ENCODE measurements at regions not wholly inside any gene's neighbourhood (a gene's known extent, or its start where the extent isn't known, plus 50 kb on each side); places are given as distances from the start of the nearest gene placed in this dataset.

- H3K27me3 ChIP-seq (replicated peaks in 1 of 4; ENCODE audit: control extremely low read depth in 1 of 4, control insufficient read depth in 3 of 4, insufficient read depth in 4 of 4, low read length in 3 of 4) = peaks cover 0 to 3% (median 0%) of the 10 kb centered on the region in 4 experiments
- H3K4me3 ChIP-seq (ENCODE audit: control extremely low read depth in 1 of 5, extremely low read depth in 1 of 5, insufficient read depth in 1 of 5, low read depth in 2 of 5, low read length in 4 of 5) = no peak overlapping the region
- H3K9ac ChIP-seq (ENCODE audit: low read length) = no peak overlapping the region
- DNase-seq = no peak
- ChIA-PET CTCF (no interaction called here), POLR2A (no interaction called here)
- TF ChIP-seq EZH2 (IDR thresholded peaks at IDR 0.05; ENCODE audit: borderline replicate concordance, insufficient read depth, low read depth, low read length, poor library complexity, severe bottlenecking) = no peak
- H3K27me3 Mint-ChIP-seq = peaks cover 18% of the 10 kb centered on the region
- no peak overlapping the region for H3K27ac ChIP-seq (ENCODE audit: low read length in 2 of 2)
- H3K4me2 ChIP-seq (replicated peaks; ENCODE audit: low read depth, low read length, poor library complexity, severe bottlenecking) = no peak overlapping the region
- H3K4me3 Mint-ChIP-seq = no peak overlapping the region
- no peak for ATAC-seq (ENCODE audit: low read depth)
- H4K20me1 ChIP-seq (ENCODE audit: control insufficient read depth, insufficient read depth, low read length, poor library complexity, severe bottlenecking) = no peaks in the 10 kb centered on the region
- intact Hi-C loops (cut with micrococcal nuclease) = no loop called here
- H3K9me3 Mint-ChIP-seq (ENCODE audit: insufficient read depth) = peaks cover 3% of the 10 kb centered on the region
- no peaks in the 10 kb centered on the region for H3K4me1 ChIP-seq (ENCODE audit: control insufficient read depth in 2 of 2, insufficient read depth in 2 of 2, low read length in 2 of 2)
- no peak overlapping the region for H3K27ac Mint-ChIP-seq
- no peaks in the 10 kb centered on the region for H3K4me1 Mint-ChIP-seq
- H3K36me3 ChIP-seq (replicated peaks in 1 of 2; ENCODE audit: control extremely low read depth in 1 of 2, control insufficient read depth in 1 of 2, extremely low read depth in 1 of 2, insufficient read depth in 2 of 2, low read length in 1 of 2) = no peaks in the 10 kb centered on the region
- WGBS (ENCODE audit: insufficient coverage) = 74% methylated on average over 10 of the region's 11 CpGs
- H2AFZ ChIP-seq (ENCODE audit: insufficient read depth, low read depth, low read length, poor library complexity, severe bottlenecking) = no peak overlapping the region
- H3K9me3 ChIP-seq (ENCODE audit: control extremely low read depth in 1 of 3, control insufficient read depth in 2 of 3, insufficient read depth in 1 of 3, low read length in 2 of 3) = peaks cover 0 to 4% (median 0%) of the 10 kb centered on the region in 3 donors
- H3K79me2 ChIP-seq (ENCODE audit: control insufficient read depth, insufficient read depth, low read length) = no peaks in the 10 kb centered on the region
Measured at GRCh38 chr17:73782641-73783381, 138.6 kb upstream of the SDK2 start.

DNA sequence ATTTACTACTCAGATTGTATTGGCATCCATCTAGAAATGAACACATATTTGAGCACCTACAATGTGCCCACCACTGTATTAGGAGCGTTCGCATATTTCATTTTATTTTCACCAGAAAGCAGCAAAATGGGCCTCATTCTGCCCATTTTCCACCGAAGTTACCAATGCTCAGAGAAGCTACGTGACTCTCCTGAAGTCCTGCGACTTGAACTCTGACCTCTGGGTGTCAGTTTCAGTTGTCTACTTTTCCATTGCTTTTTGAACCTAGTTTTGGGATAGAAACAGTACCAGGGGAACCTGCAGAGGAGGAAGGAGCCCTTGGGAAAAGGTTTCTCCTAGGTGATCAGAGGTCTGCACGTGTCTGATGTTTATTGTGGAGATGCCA is 139.1 kb upstream of the SDK2 start:
- Histone ChIP-seq H3K79me2 (ENCODE audit: control insufficient read depth, insufficient read depth, low read length) (no peaks in the 10 kb centered on the region), H3K4me1 (ENCODE audit: control insufficient read depth in 2 of 2, insufficient read depth in 2 of 2, low read length in 2 of 2) (no peaks in the 10 kb centered on the region), H2AFZ (ENCODE audit: insufficient read depth, low read depth, low read length, poor library complexity, severe bottlenecking) (no peak overlapping the region), H3K9me3 (ENCODE audit: control extremely low read depth in 1 of 3, control insufficient read depth in 2 of 3, insufficient read depth in 1 of 3, low read length in 2 of 3) (peaks cover 0 to 4% (median 0%) of the 10 kb centered on the region in 3 donors), H4K20me1 (ENCODE audit: control insufficient read depth, insufficient read depth, low read length, poor library complexity, severe bottlenecking) (no peaks in the 10 kb centered on the region), H3K36me3 (replicated peaks in 1 of 2; ENCODE audit: control extremely low read depth in 1 of 2, control insufficient read depth in 1 of 2, extremely low read depth in 1 of 2, insufficient read depth in 2 of 2, low read length in 1 of 2) (no peaks in the 10 kb centered on the region), H3K4me2 (replicated peaks; ENCODE audit: low read depth, low read length, poor library complexity, severe bottlenecking) (no peak overlapping the region), H3K27ac (ENCODE audit: low read length in 2 of 2) (no peak overlapping the region), H3K27me3 (replicated peaks in 1 of 4; ENCODE audit: control extremely low read depth in 1 of 4, control insufficient read depth in 3 of 4, insufficient read depth in 4 of 4, low read length in 3 of 4) (peaks cover 0 to 3% (median 0%) of the 10 kb centered on the region in 4 experiments), H3K4me3 (ENCODE audit: control extremely low read depth in 1 of 5, extremely low read depth in 1 of 5, insufficient read depth in 1 of 5, low read depth in 2 of 5, low read length in 4 of 5) (no peak overlapping the region), H3K9ac (ENCODE audit: low read length) (no peak overlapping the region)
- CTCF ChIA-PET = no interaction called here
- no peak for DNase-seq
- H3K4me1 Mint-ChIP-seq = no peaks in the 10 kb centered on the region
- 93% methylated on average over 6 of the region's 6 CpGs for WGBS (ENCODE audit: insufficient coverage)
- POLR2A ChIA-PET = no interaction called here
- no peak for TF ChIP-seq EZH2 (IDR thresholded peaks at IDR 0.05; ENCODE audit: borderline replicate concordance, insufficient read depth, low read depth, low read length, poor library complexity, severe bottlenecking)
- TF ChIP-seq, protein P1, sequence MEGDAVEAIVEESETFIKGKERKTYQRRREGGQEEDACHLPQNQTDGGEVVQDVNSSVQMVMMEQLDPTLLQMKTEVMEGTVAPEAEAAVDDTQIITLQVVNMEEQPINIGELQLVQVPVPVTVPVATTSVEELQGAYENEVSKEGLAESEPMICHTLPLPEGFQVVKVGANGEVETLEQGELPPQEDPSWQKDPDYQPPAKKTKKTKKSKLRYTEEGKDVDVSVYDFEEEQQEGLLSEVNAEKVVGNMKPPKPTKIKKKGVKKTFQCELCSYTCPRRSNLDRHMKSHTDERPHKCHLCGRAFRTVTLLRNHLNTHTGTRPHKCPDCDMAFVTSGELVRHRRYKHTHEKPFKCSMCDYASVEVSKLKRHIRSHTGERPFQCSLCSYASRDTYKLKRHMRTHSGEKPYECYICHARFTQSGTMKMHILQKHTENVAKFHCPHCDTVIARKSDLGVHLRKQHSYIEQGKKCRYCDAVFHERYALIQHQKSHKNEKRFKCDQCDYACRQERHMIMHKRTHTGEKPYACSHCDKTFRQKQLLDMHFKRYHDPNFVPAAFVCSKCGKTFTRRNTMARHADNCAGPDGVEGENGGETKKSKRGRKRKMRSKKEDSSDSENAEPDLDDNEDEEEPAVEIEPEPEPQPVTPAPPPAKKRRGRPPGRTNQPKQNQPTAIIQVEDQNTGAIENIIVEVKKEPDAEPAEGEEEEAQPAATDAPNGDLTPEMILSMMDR (IDR thresholded peaks at IDR 0.05) = no peak
- ATAC-seq (ENCODE audit: low read depth) = no peak
- H3K4me3 Mint-ChIP-seq = no peak overlapping the region
- peaks cover 3% of the 10 kb centered on the region for H3K9me3 Mint-ChIP-seq (ENCODE audit: insufficient read depth)
- H3K27ac Mint-ChIP-seq = no peak overlapping the region
- intact Hi-C loops (cut with micrococcal nuclease) = no loop called here
- H3K27me3 Mint-ChIP-seq = peaks cover 24% of the 10 kb centered on the region

Measured in B cell (primary cell).